ENCODE measurements at regions not wholly inside any gene's neighbourhood (a gene's known extent, or its start where the extent isn't known, plus 50 kb on each side); places are given as distances from the start of the nearest gene placed in this dataset.

- Mint-ChIP-seq H3K27ac (ENCODE audit: low read depth, unreplicated experiment) (no peak overlapping the region), H3K4me1 (ENCODE audit: insufficient read depth, unreplicated experiment) (peaks cover 6% of the 10 kb centered on the region), H3K4me3 (ENCODE audit: unreplicated experiment) (no peak overlapping the region), H3K36me3 (ENCODE audit: insufficient read depth, unreplicated experiment) (no peaks in the 10 kb centered on the region), H3K9me3 (ENCODE audit: unreplicated experiment) (no peaks in the 10 kb centered on the region), H3K27me3 (ENCODE audit: insufficient read depth, unreplicated experiment) (no peaks in the 10 kb centered on the region)
- intact Hi-C loops (cut with micrococcal nuclease), result no loop called here
- no peak for DNase-seq (ENCODE audit: unreplicated experiment)
- ChIA-PET CTCF (interaction anchor here (0.5 to 1.0 kb wide), 2 partner anchors 80 to 117 kb away, joined by 3 to 4 read pairs; no protein-coding TSS in a partner anchor), POLR2A (no interaction called here)
- no peak for TF ChIP-seq CTCF (IDR thresholded peaks at IDR 0.05; ENCODE audit: unreplicated experiment)
- BruUV-seq (replicated peaks), result no TSS peak
Observed at GRCh38 chr5:115402092-115402491, 105.6 kb upstream of the CCDC112 start.

GRCh38 chr5:115398719-115399118 lies 102.3 kb upstream of the CCDC112 start:
- POLR2A ChIA-PET, result no interaction called here
- Mint-ChIP-seq H3K9me3 (ENCODE audit: unreplicated experiment) (no peaks in the 10 kb centered on the region), H3K27ac (ENCODE audit: low read depth, unreplicated experiment) (no peak overlapping the region), H3K4me1 (ENCODE audit: insufficient read depth, unreplicated experiment) (peaks cover 6% of the 10 kb centered on the region), H3K27me3 (ENCODE audit: insufficient read depth, unreplicated experiment) (no peaks in the 10 kb centered on the region), H3K4me3 (ENCODE audit: unreplicated experiment) (no peak overlapping the region), H3K36me3 (ENCODE audit: insufficient read depth, unreplicated experiment) (no peaks in the 10 kb centered on the region)
- TF ChIP-seq CTCF (IDR thresholded peaks at IDR 0.05; ENCODE audit: unreplicated experiment), result no peak
- peak; percentile 38 for DNase-seq (ENCODE audit: unreplicated experiment)
- no TSS peak for BruUV-seq (replicated peaks)
- CTCF ChIA-PET, result no interaction called here
- intact Hi-C loops (cut with micrococcal nuclease), result no loop called here

GRCh38 chr5:115396688-115397087 lies 100.2 kb upstream of the CCDC112 start:
- Mint-ChIP-seq H3K27ac (ENCODE audit: low read depth, unreplicated experiment) (no peak overlapping the region), H3K4me3 (ENCODE audit: unreplicated experiment) (no peak overlapping the region)
- no TSS peak for BruUV-seq (replicated peaks)

GRCh38 chr5:115396081-115396480 lies 99.6 kb upstream of the CCDC112 start:
- no TSS peak for BruUV-seq (replicated peaks)
- POLR2A ChIA-PET, result interaction anchor here (1.0 kb wide), 1 partner anchor 147 kb away, joined by 3 read pairs; no protein-coding TSS in a partner anchor
- Mint-ChIP-seq H3K27me3 (ENCODE audit: insufficient read depth, unreplicated experiment) (no peaks in the 10 kb centered on the region), H3K4me3 (ENCODE audit: unreplicated experiment) (no peak overlapping the region), H3K4me1 (ENCODE audit: insufficient read depth, unreplicated experiment) (no peaks in the 10 kb centered on the region), H3K27ac (ENCODE audit: low read depth, unreplicated experiment) (no peak overlapping the region), H3K9me3 (ENCODE audit: unreplicated experiment) (no peaks in the 10 kb centered on the region), H3K36me3 (ENCODE audit: insufficient read depth, unreplicated experiment) (no peaks in the 10 kb centered on the region)
- CTCF ChIA-PET, result no interaction called here
- intact Hi-C loops (cut with micrococcal nuclease), result no loop called here
- DNase-seq (ENCODE audit: unreplicated experiment), result no peak
- TF ChIP-seq CTCF (IDR thresholded peaks at IDR 0.05; ENCODE audit: unreplicated experiment), result no peak

More at GRCh38 chr5:115396688-115397087, 100.2 kb upstream of the CCDC112 start:
- H3K27me3 Mint-ChIP-seq (ENCODE audit: insufficient read depth, unreplicated experiment), result no peaks in the 10 kb centered on the region
- H3K36me3 Mint-ChIP-seq (ENCODE audit: insufficient read depth, unreplicated experiment), result no peaks in the 10 kb centered on the region
- DNase-seq (ENCODE audit: unreplicated experiment), result no peak
- no peak for TF ChIP-seq CTCF (IDR thresholded peaks at IDR 0.05; ENCODE audit: unreplicated experiment)
- H3K9me3 Mint-ChIP-seq (ENCODE audit: unreplicated experiment), result no peaks in the 10 kb centered on the region
- POLR2A ChIA-PET, result interaction anchor here (1.0 kb wide), 1 partner anchor 147 kb away, joined by 3 read pairs; no protein-coding TSS in a partner anchor
- intact Hi-C loops (cut with micrococcal nuclease), result no loop called here
- H3K4me1 Mint-ChIP-seq (ENCODE audit: insufficient read depth, unreplicated experiment), result no peaks in the 10 kb centered on the region
- CTCF ChIA-PET, result no interaction called here
